OCI-LY3 (cell line): ENCODE measurements at regions not wholly inside any gene's neighbourhood (a gene's known extent, or its start where the extent isn't known, plus 50 kb on each side); places are given as distances from the start of the nearest gene placed in this dataset.

Source experiments
- H2AFZ ChIP-seq: fragments of 200-600, 300-600 bp; shearing (Covaris generic); 2 replicates; pipeline ENCODE4 v1.6.0; 2014; ENCODE audit warnings: antibody characterized with exemption, low read depth, low read length
- H3K27ac ChIP-seq: fragments of 200-600, 300-600 bp; sonication (generic); 2 replicates; pipeline ENCODE4 v1.5.1; 2014; ENCODE audit warnings: mild to moderate bottlenecking, low read length, moderate library complexity, mixed read lengths
- H3K27me3 ChIP-seq: fragments of 200-600, 300-600 bp; sonication (generic); 2 replicates; pipeline ENCODE4 v1.6.1; 2014; ENCODE audit warnings: low read depth, low read length, mixed read lengths
- H3K36me3 ChIP-seq: fragments of 200-600, 300-600 bp; sonication (generic); replicated peaks from 2 replicates; pipeline ENCODE3; 2014; ENCODE audit warnings: low read depth, low read length, mixed read lengths
- H3K4me1 ChIP-seq: fragments of 300-600, 200-600 bp; sonication (generic); 2 replicates; pipeline ENCODE4 v1.6.1; 2014; ENCODE audit warnings: low read length, mixed read lengths
- H3K4me2 ChIP-seq: fragments of 200-600, 300-600 bp; sonication (generic); 2 replicates; pipeline ENCODE4 v1.6.1; 2014; ENCODE audit warnings: low read length, mixed read lengths
- H3K4me3 ChIP-seq: fragments of 300-600, 200-600 bp; sonication (generic); 2 replicates; pipeline ENCODE4 v1.5.1; 2014; ENCODE audit warnings: antibody characterized with exemption, mild to moderate bottlenecking, low read length, moderate library complexity
- H3K79me2 ChIP-seq: fragments of 300-600, 200-600 bp; shearing (Covaris generic); 2 replicates; pipeline ENCODE4 v1.6.1; 2014; ENCODE audit warnings: mild to moderate bottlenecking, low read length, mixed read lengths
- H3K9ac ChIP-seq: fragments of 300-600, 200-600 bp; shearing (Covaris generic); 2 replicates; pipeline ENCODE4 v1.6.0; 2014; ENCODE audit warnings: mild to moderate bottlenecking, low read length, moderate library complexity
- H3K9me3 ChIP-seq: fragments of 200-600, 300-600 bp; shearing (Covaris generic); 2 replicates; pipeline ENCODE4 v1.6.1; 2014; ENCODE audit warnings: low read length, mixed read lengths; ENCODE audit not compliant: insufficient read depth
- H4K20me1 ChIP-seq: fragments of 200-600, 300-600 bp; sonication (generic); 2 replicates; pipeline ENCODE4 v1.6.1; 2016; ENCODE audit warnings: low read length, mixed read lengths; ENCODE audit not compliant: insufficient read depth
- EZH2phosphoT487 ChIP-seq: fragments of 200-600 bp; shearing (Covaris generic); IDR thresholded peaks from 2 replicates; pipeline ENCODE4 v1.6.1; 2018; ENCODE audit warnings: antibody characterized with exemption, mixed run types, low read depth
- TF ChIP-seq, protein P1 (sequence below): fragments of 200-600, 300-600 bp; sonication (generic); IDR thresholded peaks from 2 replicates; pipeline ENCODE4 v1.5.1; 2014; ENCODE audit warnings: antibody characterized with exemption, low read length, low read depth

DNA sequence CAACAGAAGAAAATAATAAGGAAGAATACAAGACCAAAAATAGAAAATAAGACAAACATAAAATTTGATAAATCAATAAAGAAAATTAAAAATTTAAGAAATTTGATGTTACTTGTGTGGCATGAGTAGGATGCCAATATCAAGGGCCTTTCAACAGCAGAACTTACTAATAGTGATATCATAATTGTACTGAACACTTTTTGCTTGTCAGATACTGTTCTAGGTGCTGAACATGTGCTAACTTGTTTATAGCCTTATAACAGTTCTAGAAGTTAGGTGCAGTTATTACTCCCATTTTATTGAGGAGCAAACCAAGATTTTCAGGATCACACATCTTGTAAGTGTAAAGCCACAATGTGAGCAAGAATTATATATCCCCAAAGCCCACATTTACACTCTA, 546.0 kb upstream of the EPHA5 start:
- Histone ChIP-seq H3K27ac (no peak overlapping the region), H3K79me2 (no peaks in the 10 kb centered on the region), H3K27me3 (no peaks in the 10 kb centered on the region), H3K4me3 (no peak overlapping the region), H3K9me3 (no peaks in the 10 kb centered on the region), H2AFZ (no peak overlapping the region), H3K4me1 (no peaks in the 10 kb centered on the region), H3K9ac (no peak overlapping the region), H4K20me1 (no peaks in the 10 kb centered on the region), H3K4me2 (no peak overlapping the region), H3K36me3 (no peaks in the 10 kb centered on the region)
- no peak for TF ChIP-seq EZH2phosphoT487
- TF ChIP-seq, protein P1, sequence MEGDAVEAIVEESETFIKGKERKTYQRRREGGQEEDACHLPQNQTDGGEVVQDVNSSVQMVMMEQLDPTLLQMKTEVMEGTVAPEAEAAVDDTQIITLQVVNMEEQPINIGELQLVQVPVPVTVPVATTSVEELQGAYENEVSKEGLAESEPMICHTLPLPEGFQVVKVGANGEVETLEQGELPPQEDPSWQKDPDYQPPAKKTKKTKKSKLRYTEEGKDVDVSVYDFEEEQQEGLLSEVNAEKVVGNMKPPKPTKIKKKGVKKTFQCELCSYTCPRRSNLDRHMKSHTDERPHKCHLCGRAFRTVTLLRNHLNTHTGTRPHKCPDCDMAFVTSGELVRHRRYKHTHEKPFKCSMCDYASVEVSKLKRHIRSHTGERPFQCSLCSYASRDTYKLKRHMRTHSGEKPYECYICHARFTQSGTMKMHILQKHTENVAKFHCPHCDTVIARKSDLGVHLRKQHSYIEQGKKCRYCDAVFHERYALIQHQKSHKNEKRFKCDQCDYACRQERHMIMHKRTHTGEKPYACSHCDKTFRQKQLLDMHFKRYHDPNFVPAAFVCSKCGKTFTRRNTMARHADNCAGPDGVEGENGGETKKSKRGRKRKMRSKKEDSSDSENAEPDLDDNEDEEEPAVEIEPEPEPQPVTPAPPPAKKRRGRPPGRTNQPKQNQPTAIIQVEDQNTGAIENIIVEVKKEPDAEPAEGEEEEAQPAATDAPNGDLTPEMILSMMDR, result no peak

DNA sequence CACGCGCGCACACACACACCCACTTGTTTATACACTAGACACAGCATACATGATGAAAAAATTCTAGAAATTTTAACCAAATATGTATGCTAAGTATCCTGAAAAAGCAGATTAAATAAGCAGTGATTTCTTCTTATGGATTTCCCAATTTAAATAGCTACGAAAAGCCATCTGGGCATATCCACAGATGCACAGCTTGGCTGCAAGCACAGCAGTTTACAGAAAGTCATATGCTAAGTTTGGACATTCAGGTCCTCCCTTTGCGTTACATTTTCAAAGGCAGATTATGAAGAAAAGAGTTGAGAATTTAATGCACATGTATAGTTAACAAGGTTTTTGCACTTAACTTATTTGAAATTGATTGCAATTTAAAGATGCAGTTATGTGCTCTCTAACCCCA, 542.2 kb upstream of the EPHA5 start:
- Histone ChIP-seq H2AFZ (no peak overlapping the region), H3K9ac (no peak overlapping the region), H3K36me3 (no peaks in the 10 kb centered on the region), H4K20me1 (no peaks in the 10 kb centered on the region), H3K9me3 (peaks cover 12% of the 10 kb centered on the region; the same call in 1 of the 2 replicates), H3K4me3 (no peak overlapping the region), H3K27ac (no peak overlapping the region), H3K79me2 (no peaks in the 10 kb centered on the region), H3K4me2 (no peak overlapping the region), H3K27me3 (no peaks in the 10 kb centered on the region), H3K4me1 (no peaks in the 10 kb centered on the region)
- no peak for TF ChIP-seq EZH2phosphoT487
- TF ChIP-seq, protein P1, result no peak

DNA sequence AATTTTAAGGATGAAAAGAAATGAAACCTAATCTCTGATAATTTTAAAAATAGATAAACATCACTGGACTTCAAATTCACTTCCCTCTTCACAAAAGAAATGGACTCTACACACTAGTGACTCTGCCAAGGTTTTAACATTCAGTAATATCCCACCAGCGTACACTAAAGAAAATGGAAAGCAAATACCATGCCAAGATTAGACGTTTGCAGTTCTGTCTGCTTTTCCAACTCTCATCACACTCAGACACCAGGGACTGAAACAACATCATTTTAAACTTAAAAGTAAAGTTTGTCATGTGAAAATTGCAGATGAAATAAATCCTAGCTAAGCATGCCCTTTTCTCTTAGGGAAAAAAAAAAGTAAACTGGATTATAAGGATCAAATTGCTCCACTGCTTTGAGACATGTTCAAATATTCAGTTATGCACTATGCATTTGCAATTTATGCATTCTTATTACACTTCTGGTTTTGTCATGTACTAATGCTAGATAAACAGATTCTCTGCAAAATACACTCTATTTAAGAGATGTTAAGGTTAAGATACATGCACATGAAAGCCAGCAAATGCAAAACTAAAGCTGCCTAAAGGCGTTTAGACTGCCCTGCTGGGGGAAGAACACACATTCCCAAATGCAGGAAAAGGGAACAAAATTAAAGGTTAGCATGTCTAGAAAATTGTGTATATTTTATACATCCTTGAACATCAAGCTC, 534.4 kb upstream of the EPHA5 start:
- no peak overlapping the region for H3K9ac ChIP-seq
- no peaks in the 10 kb centered on the region for H4K20me1 ChIP-seq
- H3K79me2 ChIP-seq, result no peaks in the 10 kb centered on the region
- H3K4me2 ChIP-seq, result no peak overlapping the region
- peaks cover 8% of the 10 kb centered on the region; the same call in 1 of the 2 replicates for H3K9me3 ChIP-seq
- no peak overlapping the region for H3K27ac ChIP-seq
- H3K4me3 ChIP-seq, result no peak overlapping the region
- TF ChIP-seq, protein P1, result no peak
- TF ChIP-seq EZH2phosphoT487, result no peak
- H3K27me3 ChIP-seq, result no peaks in the 10 kb centered on the region
- H2AFZ ChIP-seq, result no peak overlapping the region
- no peaks in the 10 kb centered on the region for H3K36me3 ChIP-seq
- no peaks in the 10 kb centered on the region for H3K4me1 ChIP-seq

DNA sequence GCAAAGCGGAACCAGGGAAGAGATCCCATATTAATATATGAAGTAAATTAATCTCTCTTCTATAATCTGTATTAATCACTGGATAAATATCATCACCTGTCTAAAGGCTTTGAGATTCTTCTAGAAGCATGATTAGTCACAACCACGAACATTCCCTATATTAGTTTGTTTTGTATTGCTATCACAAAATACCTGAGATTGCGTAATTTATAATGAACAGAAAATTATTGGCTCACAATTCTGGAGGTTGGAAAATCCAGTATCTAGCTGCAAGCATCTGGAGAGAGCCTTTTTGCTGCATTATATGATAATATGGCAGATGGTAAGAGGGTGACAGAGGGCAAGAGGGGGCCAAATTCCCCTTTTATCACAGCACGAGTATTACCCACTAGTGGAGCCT, 532.6 kb upstream of the EPHA5 start:
- Histone ChIP-seq H3K27ac (no peak overlapping the region), H3K4me3 (no peak overlapping the region), H3K9me3 (no peaks in the 10 kb centered on the region), H2AFZ (no peak overlapping the region), H3K27me3 (no peaks in the 10 kb centered on the region), H3K79me2 (no peaks in the 10 kb centered on the region), H3K4me2 (no peak overlapping the region), H3K36me3 (no peaks in the 10 kb centered on the region), H3K4me1 (no peaks in the 10 kb centered on the region), H3K9ac (no peak overlapping the region), H4K20me1 (no peaks in the 10 kb centered on the region)
- TF ChIP-seq EZH2phosphoT487, result no peak
- TF ChIP-seq, protein P1, result no peak
